Activated CD4-positive, alpha-beta T cell treated with anti-CD3 and anti-CD28 coated beads for 4 hours (primary cell): ENCODE measurements at regions not wholly inside any gene's neighbourhood (a gene's known extent, or its start where the extent isn't known, plus 50 kb on each side); places are given as distances from the start of the nearest gene placed in this dataset.

Experiments
- DNase-seq, 2 donors: peaks; one replicate each; pipeline ENCODE4 v3.0.0-alpha.2; 2020

- no peak for DNase-seq
Measured at GRCh38 chr13:82938644-82939043, 943.6 kb downstream of the SLITRK1 start.

- no peak for DNase-seq
Measured at GRCh38 chr13:82934000-82934399, 948.3 kb downstream of the SLITRK1 start.

GRCh38 chr13:82925114-82925513 is 957.2 kb downstream of the SLITRK1 start:
- DNase-seq, result no peak

GRCh38 chr13:82917984-82918383 is 964.3 kb downstream of the SLITRK1 start:
- DNase-seq, result no peak

- DNase-seq, result no peak
Measured at GRCh38 chr13:82912564-82912963, 969.7 kb downstream of the SLITRK1 start.

- no peak for DNase-seq
Measured at GRCh38 chr13:82905071-82905470, 977.2 kb downstream of the SLITRK1 start.

GRCh38 chr13:82900453-82900852 is 981.8 kb downstream of the SLITRK1 start:
- no peak for DNase-seq

GRCh38 chr13:82898586-82898985 is 983.7 kb downstream of the SLITRK1 start:
- no peak for DNase-seq

- DNase-seq, result no peak
Measured at GRCh38 chr13:82879921-82880320, 1002.4 kb downstream of the SLITRK1 start.

GRCh38 chr13:82878536-82878935 is 1003.7 kb downstream of the SLITRK1 start:
- DNase-seq, result no peak

- DNase-seq, result no peak
Measured at GRCh38 chr13:82867284-82867683, 1015.0 kb downstream of the SLITRK1 start.

GRCh38 chr13:82850644-82851043 is 1031.6 kb downstream of the SLITRK1 start:
- no peak for DNase-seq

- no peak for DNase-seq
Measured at GRCh38 chr13:82848766-82849165, 1033.5 kb downstream of the SLITRK1 start.

GRCh38 chr13:82847595-82847994 is 1034.7 kb downstream of the SLITRK1 start:
- no peak for DNase-seq

GRCh38 chr13:82833923-82834322 is 1048.4 kb downstream of the SLITRK1 start:
- DNase-seq, result no peak

- DNase-seq, result no peak
Measured at GRCh38 chr13:82829040-82829439, 1053.2 kb downstream of the SLITRK1 start.

- DNase-seq, result no peak
Measured at GRCh38 chr13:82827724-82828123, 1054.5 kb downstream of the SLITRK1 start.

GRCh38 chr13:82822935-82823334 is 1059.3 kb downstream of the SLITRK1 start:
- no peak for DNase-seq

GRCh38 chr13:82817133-82817532 is 1065.1 kb downstream of the SLITRK1 start:
- DNase-seq, result no peak

GRCh38 chr13:82815791-82816190 is 1066.5 kb downstream of the SLITRK1 start:
- no peak for DNase-seq

- no peak for DNase-seq
Measured at GRCh38 chr13:82803341-82803740, 1078.9 kb downstream of the SLITRK1 start.

- DNase-seq, result no peak
Measured at GRCh38 chr13:82802528-82802927, 1079.7 kb downstream of the SLITRK1 start.

- DNase-seq, result no peak
Measured at GRCh38 chr13:82800391-82800790, 1081.9 kb downstream of the SLITRK1 start.

- no peak for DNase-seq
Measured at GRCh38 chr13:82797876-82798275, 1084.4 kb downstream of the SLITRK1 start.

- DNase-seq, result no peak
Measured at GRCh38 chr13:82791035-82791434, 1091.2 kb downstream of the SLITRK1 start.

- no peak for DNase-seq
Measured at GRCh38 chr13:82772816-82773215, 1109.5 kb downstream of the SLITRK1 start.
